ENCODE measurements at regions not wholly inside any gene's neighbourhood (a gene's known extent, or its start where the extent isn't known, plus 50 kb on each side); places are given as distances from the start of the nearest gene placed in this dataset.

- H3K9me3 ChIP-seq (ENCODE audit: control insufficient read depth in 1 of 2, insufficient read depth in 1 of 2, low read depth in 1 of 2, low read length in 2 of 2) = no peaks in the 10 kb centered on the region
- no peaks in the 10 kb centered on the region for H3K36me3 ChIP-seq (ENCODE audit: control insufficient read depth in 1 of 2, insufficient read depth in 2 of 2, low read length in 2 of 2)
- RAD21 ChIA-PET (ENCODE audit: low non-redundant PET in 1 of 2, low total read pairs in 2 of 2, uncharacterized antibody in 2 of 2, unreplicated experiment in 2 of 2) = no interaction called here
- no peak for ATAC-seq
- peaks cover 12% of the 10 kb centered on the region for H3K27me3 ChIP-seq (ENCODE audit: insufficient read depth, low read length)
- H4K20me1 ChIP-seq (ENCODE audit: insufficient read depth) = no peaks in the 10 kb centered on the region
- CTCF ChIA-PET = no interaction called here
- H3K9ac ChIP-seq (ENCODE audit: low read length) = no peak overlapping the region
- no peak overlapping the region for H3K4me3 ChIP-seq (replicated peaks in 1 of 2; ENCODE audit: low read depth in 1 of 2, low read length in 2 of 2)
- no peaks in the 10 kb centered on the region for H3K79me2 ChIP-seq (ENCODE audit: insufficient read depth, low read length)
- H2AFZ ChIP-seq (ENCODE audit: low read depth, low read length, poor library complexity, severe bottlenecking) = no peak overlapping the region
- H3K4me2 ChIP-seq (ENCODE audit: low read length) = no peak overlapping the region
- BruUV-seq (replicated peaks) = no TSS peak
- intact Hi-C loops (cut with micrococcal nuclease) = loop anchor here (10.0 kb wide), 1 partner anchor 826 kb away; no protein-coding TSS in a partner anchor
- DNase-seq (ENCODE audit: low read depth, low spot score) = no peak
- no peaks in the 10 kb centered on the region for H3K4me1 ChIP-seq (ENCODE audit: control insufficient read depth in 1 of 2, insufficient read depth in 2 of 2, low read length in 2 of 2)
- no peak overlapping the region for H3K27ac ChIP-seq (ENCODE audit: low read depth, low read length)
- TF ChIP-seq, protein P1, sequence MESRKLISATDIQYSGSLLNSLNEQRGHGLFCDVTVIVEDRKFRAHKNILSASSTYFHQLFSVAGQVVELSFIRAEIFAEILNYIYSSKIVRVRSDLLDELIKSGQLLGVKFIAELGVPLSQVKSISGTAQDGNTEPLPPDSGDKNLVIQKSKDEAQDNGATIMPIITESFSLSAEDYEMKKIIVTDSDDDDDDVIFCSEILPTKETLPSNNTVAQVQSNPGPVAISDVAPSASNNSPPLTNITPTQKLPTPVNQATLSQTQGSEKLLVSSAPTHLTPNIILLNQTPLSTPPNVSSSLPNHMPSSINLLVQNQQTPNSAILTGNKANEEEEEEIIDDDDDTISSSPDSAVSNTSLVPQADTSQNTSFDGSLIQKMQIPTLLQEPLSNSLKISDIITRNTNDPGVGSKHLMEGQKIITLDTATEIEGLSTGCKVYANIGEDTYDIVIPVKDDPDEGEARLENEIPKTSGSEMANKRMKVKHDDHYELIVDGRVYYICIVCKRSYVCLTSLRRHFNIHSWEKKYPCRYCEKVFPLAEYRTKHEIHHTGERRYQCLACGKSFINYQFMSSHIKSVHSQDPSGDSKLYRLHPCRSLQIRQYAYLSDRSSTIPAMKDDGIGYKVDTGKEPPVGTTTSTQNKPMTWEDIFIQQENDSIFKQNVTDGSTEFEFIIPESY (IDR thresholded peaks at IDR 0.05; ENCODE audit: extremely low read depth, insufficient replicate concordance, low read length) = no peak
- no peak for TF ChIP-seq TCF7L2 (IDR thresholded peaks at IDR 0.05; ENCODE audit: borderline replicate concordance, extremely low read depth, insufficient read depth, insufficient read length)
- no peak for TF ChIP-seq REST (IDR thresholded peaks at IDR 0.05; ENCODE audit: low read depth)
- TF ChIP-seq POLR2A (IDR thresholded peaks at IDR 0.05; ENCODE audit: borderline replicate concordance, extremely low read depth, insufficient read depth, insufficient read length) = no peak
- TF ChIP-seq ZFX (IDR thresholded peaks at IDR 0.05) = no peak
- TF ChIP-seq ATF3 (IDR thresholded peaks at IDR 0.05) = no peak
- TF ChIP-seq JUND (IDR thresholded peaks at IDR 0.05) = no peak
- no peak for TF ChIP-seq EGR1 (IDR thresholded peaks at IDR 0.05; ENCODE audit: low read depth)
- TF ChIP-seq EZH2phosphoT487 (IDR thresholded peaks at IDR 0.05; ENCODE audit: borderline replicate concordance) = no peak
- no peak for TF ChIP-seq CEBPB (IDR thresholded peaks at IDR 0.05; ENCODE audit: low read depth)
- POLR2A ChIA-PET = no interaction called here
- no peaks in the 10 kb centered on the region for H3K9me2 ChIP-seq (ENCODE audit: insufficient read depth)
Measured at GRCh38 chr2:16760426-16760825, 94.8 kb upstream of the CYRIA start.

Data from HCT116 (cell line).